Left ventricle myocardium inferior (tissue), 1 donor: ENCODE measurements at regions not wholly inside any gene's neighbourhood (a gene's known extent, or its start where the extent isn't known, plus 50 kb on each side); places are given as distances from the start of the nearest gene placed in this dataset.

Experiments
- DNase-seq: peaks from one replicate; pipeline ENCODE4 v3.0.0-alpha.2; 2020
- H3K27ac ChIP-seq: fragments of 200-600 bp; replicated peaks from 2 replicates; pipeline ENCODE4 v1.8.0; 2021
- H3K27me3 ChIP-seq: fragments of 200-600 bp; 2 replicates; pipeline ENCODE4 v1.8.0; 2021; ENCODE audit warnings: low read depth
- H3K36me3 ChIP-seq: fragments of 200-600 bp; 2 replicates; pipeline ENCODE4 v1.8.0; 2021
- H3K4me1 ChIP-seq: fragments of 200-600 bp; 2 replicates; pipeline ENCODE4 v1.8.0; 2021
- H3K4me3 ChIP-seq: fragments of 200-600 bp; 2 replicates; pipeline ENCODE4 v1.8.0; 2021; ENCODE audit warnings: mild to moderate bottlenecking, moderate library complexity
- H3K9me3 ChIP-seq: fragments of 200-600 bp; replicated peaks from 2 replicates; pipeline ENCODE4 v1.8.0; 2021
- intact Hi-C: fragments of 100-400 bp; cut with micrococcal nuclease; formaldehyde crosslinking; loops from one replicate; pipeline ENCODE4 v1.11.0; 2022
- TF ChIP-seq, protein P1 (sequence below): fragments of 200-600 bp; IDR thresholded peaks from 2 replicates; pipeline ENCODE4 v1.8.0; 2021; ENCODE audit warnings: antibody characterized with exemption, mild to moderate bottlenecking, borderline replicate concordance
- donor health status: DM: no; HTN: yes; CAD: no; lungs with severe emphysema.

DNA sequence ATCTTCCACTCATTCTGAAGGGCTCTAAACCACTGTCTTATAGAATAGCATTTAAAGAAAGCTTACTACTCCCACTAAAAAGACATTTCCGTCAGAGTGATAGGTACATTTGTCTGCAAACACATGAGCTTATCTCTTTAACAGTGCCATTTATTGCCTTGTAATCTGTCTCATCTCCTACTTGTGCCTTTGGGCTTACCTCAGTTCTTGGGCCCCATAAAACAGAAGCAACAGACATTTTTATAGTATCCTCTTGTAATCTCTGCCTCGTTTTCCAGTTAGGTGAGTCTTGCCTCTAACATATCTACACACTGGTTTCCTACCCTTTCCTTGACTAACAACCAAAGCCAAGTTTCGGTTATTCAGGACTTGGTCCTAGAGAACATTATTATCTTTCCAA lies 681.4 kb upstream of the KIF2B start:
- no peaks in the 10 kb centered on the region for H3K9me3 ChIP-seq
- TF ChIP-seq, protein P1, sequence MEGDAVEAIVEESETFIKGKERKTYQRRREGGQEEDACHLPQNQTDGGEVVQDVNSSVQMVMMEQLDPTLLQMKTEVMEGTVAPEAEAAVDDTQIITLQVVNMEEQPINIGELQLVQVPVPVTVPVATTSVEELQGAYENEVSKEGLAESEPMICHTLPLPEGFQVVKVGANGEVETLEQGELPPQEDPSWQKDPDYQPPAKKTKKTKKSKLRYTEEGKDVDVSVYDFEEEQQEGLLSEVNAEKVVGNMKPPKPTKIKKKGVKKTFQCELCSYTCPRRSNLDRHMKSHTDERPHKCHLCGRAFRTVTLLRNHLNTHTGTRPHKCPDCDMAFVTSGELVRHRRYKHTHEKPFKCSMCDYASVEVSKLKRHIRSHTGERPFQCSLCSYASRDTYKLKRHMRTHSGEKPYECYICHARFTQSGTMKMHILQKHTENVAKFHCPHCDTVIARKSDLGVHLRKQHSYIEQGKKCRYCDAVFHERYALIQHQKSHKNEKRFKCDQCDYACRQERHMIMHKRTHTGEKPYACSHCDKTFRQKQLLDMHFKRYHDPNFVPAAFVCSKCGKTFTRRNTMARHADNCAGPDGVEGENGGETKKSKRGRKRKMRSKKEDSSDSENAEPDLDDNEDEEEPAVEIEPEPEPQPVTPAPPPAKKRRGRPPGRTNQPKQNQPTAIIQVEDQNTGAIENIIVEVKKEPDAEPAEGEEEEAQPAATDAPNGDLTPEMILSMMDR = no peak
- H3K4me3 ChIP-seq = no peak overlapping the region
- DNase-seq = no peak
- intact Hi-C loops = no loop called here
- no peaks in the 10 kb centered on the region for H3K27me3 ChIP-seq
- peaks cover 3% of the 10 kb centered on the region for H3K4me1 ChIP-seq
- no peaks in the 10 kb centered on the region for H3K36me3 ChIP-seq
- H3K27ac ChIP-seq = no peak overlapping the region

DNA sequence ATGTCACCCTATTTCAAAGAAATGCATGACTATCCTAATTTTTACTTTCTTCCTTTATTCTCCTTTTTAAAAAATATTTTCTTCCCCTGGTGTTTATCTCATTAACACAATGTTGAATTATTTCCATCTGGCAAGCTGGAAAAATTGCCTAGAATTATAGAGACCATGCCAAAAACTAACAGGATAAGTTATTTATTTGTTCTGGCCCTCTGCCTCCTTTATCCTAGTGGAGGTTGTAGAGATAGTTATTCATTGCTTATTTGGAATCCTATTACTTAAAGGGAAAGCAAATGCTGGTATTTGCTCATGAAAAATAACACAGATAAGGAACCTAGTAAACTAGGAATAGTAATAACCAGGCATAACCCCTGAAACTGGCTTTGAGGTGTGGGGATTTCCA lies 684.9 kb upstream of the KIF2B start:
- H3K9me3 ChIP-seq = no peaks in the 10 kb centered on the region
- peaks cover 3% of the 10 kb centered on the region for H3K4me1 ChIP-seq
- no peaks in the 10 kb centered on the region for H3K27me3 ChIP-seq
- TF ChIP-seq, protein P1 = no peak
- intact Hi-C loops = no loop called here
- H3K36me3 ChIP-seq = no peaks in the 10 kb centered on the region
- no peak overlapping the region for H3K27ac ChIP-seq
- DNase-seq = no peak
- H3K4me3 ChIP-seq = no peak overlapping the region

DNA sequence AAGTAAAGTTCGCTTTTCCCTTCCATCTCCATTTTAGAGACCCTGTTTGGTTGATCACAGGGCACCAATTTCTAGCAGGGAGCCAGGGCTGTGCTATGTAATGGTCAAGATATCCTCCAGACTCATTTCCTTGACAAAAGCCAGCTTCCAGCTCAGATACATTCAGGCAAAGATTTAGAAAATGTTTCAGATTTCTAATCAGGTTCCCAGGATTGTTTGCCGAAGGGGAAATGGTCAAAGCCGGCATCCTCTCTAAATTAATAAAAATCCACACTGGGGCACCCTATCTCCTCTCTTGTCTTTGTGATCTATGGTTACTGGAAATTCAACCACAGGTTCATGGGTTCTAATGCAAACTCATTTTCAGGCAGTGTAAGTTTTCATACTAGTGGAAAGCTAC lies 686.8 kb upstream of the KIF2B start:
- Histone ChIP-seq H3K27ac (no peak overlapping the region), H3K27me3 (no peaks in the 10 kb centered on the region), H3K9me3 (no peaks in the 10 kb centered on the region), H3K4me3 (no peak overlapping the region), H3K4me1 (peaks cover 3% of the 10 kb centered on the region), H3K36me3 (no peaks in the 10 kb centered on the region)
- intact Hi-C loops = no loop called here
- DNase-seq = no peak
- TF ChIP-seq, protein P1 = no peak

DNA sequence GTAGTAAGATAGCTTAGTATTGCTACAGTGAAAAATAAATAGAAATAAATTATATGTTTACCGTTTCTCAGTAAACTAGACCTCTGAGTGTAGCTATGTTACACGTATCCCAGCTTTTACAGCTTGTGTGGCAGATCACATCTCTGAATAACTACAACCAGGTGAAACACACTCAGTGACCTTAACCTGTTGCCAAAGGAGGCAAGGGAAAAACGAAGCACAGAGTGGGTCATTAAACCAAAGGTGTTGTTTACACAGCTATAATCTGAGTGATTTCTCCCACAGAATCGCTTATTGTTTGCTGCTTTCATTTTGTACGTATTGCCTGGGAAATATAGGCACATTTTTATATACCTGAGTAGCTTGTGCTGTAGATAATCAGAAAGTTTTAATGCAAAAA lies 688.2 kb upstream of the KIF2B start:
- TF ChIP-seq, protein P1 = no peak
- peaks cover 3% of the 10 kb centered on the region for H3K4me1 ChIP-seq
- no peak overlapping the region for H3K27ac ChIP-seq
- intact Hi-C loops = no loop called here
- no peaks in the 10 kb centered on the region for H3K9me3 ChIP-seq
- DNase-seq = no peak
- H3K27me3 ChIP-seq = no peaks in the 10 kb centered on the region
- no peak overlapping the region for H3K4me3 ChIP-seq
- no peaks in the 10 kb centered on the region for H3K36me3 ChIP-seq

DNA sequence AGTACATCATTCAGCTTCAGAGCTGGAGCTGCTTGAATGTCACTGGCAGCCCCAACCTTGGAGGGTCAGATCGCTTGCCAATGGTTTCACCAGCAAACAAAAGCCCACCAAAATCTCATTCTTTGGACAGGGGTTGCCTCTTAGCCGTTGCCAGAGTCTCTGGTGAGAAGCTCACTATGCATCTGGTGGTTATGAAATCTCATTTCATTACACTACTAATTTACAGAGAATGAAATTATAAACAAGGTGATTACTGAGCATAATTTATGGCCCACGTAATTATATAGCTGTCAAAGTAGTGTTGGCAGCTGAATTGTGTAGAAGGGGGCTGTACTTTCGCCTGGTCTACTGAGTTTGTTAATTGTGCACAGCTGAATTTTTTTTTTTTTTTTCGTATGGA lies 688.9 kb upstream of the KIF2B start:
- Histone ChIP-seq H3K27ac (no peak overlapping the region), H3K27me3 (no peaks in the 10 kb centered on the region), H3K4me3 (no peak overlapping the region), H3K4me1 (peaks cover 3% of the 10 kb centered on the region), H3K9me3 (no peaks in the 10 kb centered on the region), H3K36me3 (no peaks in the 10 kb centered on the region)
- DNase-seq = no peak
- intact Hi-C loops = no loop called here
- TF ChIP-seq, protein P1 = no peak

DNA sequence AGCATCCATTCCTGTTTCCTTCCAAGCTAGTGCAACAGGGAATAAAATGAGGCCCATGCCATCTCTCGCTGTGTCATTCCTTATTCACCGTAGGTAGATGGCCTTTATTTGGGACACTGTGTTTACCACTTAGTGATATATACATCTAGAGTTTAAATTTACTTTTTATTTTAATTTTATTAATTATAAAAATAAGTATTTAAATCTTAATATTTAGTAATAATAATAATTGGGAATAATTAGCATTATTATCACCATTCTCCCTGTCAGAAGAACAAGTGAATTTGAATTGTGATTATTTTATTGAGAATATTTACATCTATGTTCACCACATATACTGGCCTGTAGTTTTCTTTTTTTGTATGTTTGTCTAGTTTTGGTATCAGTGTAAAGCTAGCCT lies 692.9 kb upstream of the KIF2B start:
- DNase-seq = no peak
- Histone ChIP-seq H3K4me1 (no peaks in the 10 kb centered on the region), H3K27ac (no peak overlapping the region), H3K4me3 (no peak overlapping the region), H3K9me3 (no peaks in the 10 kb centered on the region), H3K27me3 (no peaks in the 10 kb centered on the region), H3K36me3 (no peaks in the 10 kb centered on the region)
- intact Hi-C loops = no loop called here
- TF ChIP-seq, protein P1 = no peak
